SK-N-SH (cell line): ENCODE measurements at regions not wholly inside any gene's neighbourhood (a gene's known extent, or its start where the extent isn't known, plus 50 kb on each side); places are given as distances from the start of the nearest gene placed in this dataset.

ENCODE experiments used
- CTCF ChIA-PET: fragments of 300-600, 350-600 bp; formaldehyde crosslinking; extraction: SDS; loops from one replicate; lab custom pipeline; 2021; lab: Yijun Ruan, JAX
- POLR2A ChIA-PET: fragments of 350-600 bp; sonication (Branson Sonifier 250); formaldehyde crosslinking; extraction: SDS; loops from one replicate; lab custom pipeline; 2020; ENCODE audit warnings: antibody characterized with exemption, inconsistent platforms; lab: Yijun Ruan, JAX
- DNase-seq: peaks from one replicate; pipeline ENCODE4 v3.0.0; 2012
- H2AFZ ChIP-seq: fragments of 200-600 bp; sonication (generic); 2 replicates; pipeline ENCODE4 v1.8.1; 2016; ENCODE audit warnings: antibody characterized with exemption, mild to moderate bottlenecking, low read depth
- H3F3A ChIP-seq: fragments of 200-600 bp; sonication (generic); replicated peaks from 2 replicates; pipeline ENCODE3; 2016; ENCODE audit warnings: antibody characterized with exemption, mild to moderate bottlenecking; ENCODE audit not compliant: insufficient read depth
- H3K27ac ChIP-seq, 2 experiments: fragments of 200-500 bp in 1 of 2; fragments of 200-600 bp in 1 of 2; sonication (Bioruptor generic) in 1 of 2; sonication (generic), shearing (Covaris generic) in 1 of 2; 2 replicates each; pipeline versions ENCODE4 v1.5.1 to v1.6.1; 2014 to 2016; ENCODE audit warnings: low read depth in 2 of 2, inconsistent platforms in 1 of 2, low read length in 1 of 2, mild to moderate bottlenecking in 1 of 2, mixed read lengths in 1 of 2
- H3K27me3 ChIP-seq: fragments of 200-600 bp; sonication (generic), shearing (Covaris generic); 2 replicates; pipeline ENCODE4 v1.6.1; 2016; ENCODE audit warnings: mixed run types; ENCODE audit not compliant: insufficient read depth
- H3K36me3 ChIP-seq, 2 experiments: fragments of 200-500 bp in 1 of 2; fragments of 200-600 bp in 1 of 2; sonication (Bioruptor generic) in 1 of 2; sonication (generic) in 1 of 2; replicated peaks in 1 of 2; 2 replicates each; pipeline versions ENCODE3 to v1.5.1; 2014 to 2016; ENCODE audit warnings: low read length in 1 of 2, mild to moderate bottlenecking in 1 of 2; ENCODE audit not compliant: insufficient read depth in 2 of 2, control insufficient read depth in 1 of 2
- H3K4me1 ChIP-seq, 2 experiments: fragments of 200-500 bp in 1 of 2; fragments of 200-600 bp in 1 of 2; sonication (Bioruptor generic) in 1 of 2; sonication (generic), shearing (Covaris generic) in 1 of 2; 2 replicates each; pipeline versions ENCODE4 v1.5.1 to v1.6.1; 2014 to 2016; ENCODE audit warnings: low read depth in 1 of 2, low read length in 1 of 2, mixed run types in 1 of 2; ENCODE audit not compliant: insufficient read depth in 2 of 2, control insufficient read depth in 1 of 2
- H3K4me2 ChIP-seq: fragments of 200-600 bp; sonication (generic), shearing (Covaris generic); 2 replicates; pipeline ENCODE4 v1.6.1; 2017; ENCODE audit warnings: mixed run types
- H3K4me3 ChIP-seq, 2 experiments: fragments of 200-500 bp in 1 of 2; fragments of 200-600 bp in 1 of 2; sonication (Bioruptor generic) in 1 of 2; sonication (generic), shearing (Covaris generic) in 1 of 2; 2 replicates each; pipeline versions ENCODE4 v1.5.1 to v1.8.1; 2014 to 2016; ENCODE audit warnings: low read depth in 2 of 2, inconsistent platforms in 1 of 2, low read length in 1 of 2, mild to moderate bottlenecking in 1 of 2, mixed read lengths in 1 of 2, moderate library complexity in 1 of 2
- H3K79me2 ChIP-seq: fragments of 200-600 bp; sonication (generic); 2 replicates; pipeline ENCODE4 v1.8.1; 2017; ENCODE audit warnings: mild to moderate bottlenecking; ENCODE audit not compliant: insufficient read depth
- H3K9ac ChIP-seq: fragments of 200-600 bp; sonication (generic); 2 replicates; pipeline ENCODE4 v1.6.1; 2017; ENCODE audit warnings: mixed run types
- H3K9me2 ChIP-seq: fragments of 200-600 bp; sonication (generic); 2 replicates; pipeline ENCODE4 v1.6.1; 2017; ENCODE audit warnings: mixed run types
- H3K9me3 ChIP-seq: fragments of 200-600 bp; sonication (generic); 2 replicates; pipeline ENCODE4 v1.6.1; 2017; ENCODE audit warnings: mixed run types, mild to moderate bottlenecking, moderate library complexity
- H4K20me1 ChIP-seq: fragments of 200-600 bp; sonication (generic); 2 replicates; pipeline ENCODE4 v1.6.1; 2017; ENCODE audit warnings: mild to moderate bottlenecking, mixed run types; ENCODE audit not compliant: insufficient read depth
- CHD2 ChIP-seq: fragments of 150-350 bp; IDR thresholded peaks from 2 replicates; pipeline ENCODE4 v1.6.1; 2018; ENCODE audit warnings: low read length; ENCODE audit not compliant: partially characterized antibody
- CTCF ChIP-seq: fragments of 200-600 bp; sonication (generic); IDR thresholded peaks from 2 replicates; pipeline ENCODE4 v1.6.1; 2017; ENCODE audit warnings: antibody characterized with exemption, mild to moderate bottlenecking, moderate library complexity
- FOSL2 ChIP-seq: IDR thresholded peaks from 2 replicates; pipeline ENCODE4 v1.4.0; 2012; ENCODE audit warnings: low read depth, mild to moderate bottlenecking, moderate library complexity, borderline replicate concordance
- FOXJ3 ChIP-seq: sonication (generic); formaldehyde crosslinking; IDR thresholded peaks from 2 replicates; pipeline ENCODE4 v1.5.1; 2020; ENCODE audit warnings: mild to moderate bottlenecking, missing genetic modification reagents
- FOXM1 ChIP-seq: IDR thresholded peaks from 2 replicates; pipeline ENCODE4 v1.4.0; 2012; ENCODE audit warnings: low read depth, mild to moderate bottlenecking
- GABPA ChIP-seq: IDR thresholded peaks from 2 replicates; pipeline ENCODE4 v1.4.0; 2012; ENCODE audit warnings: low read depth, mild to moderate bottlenecking
- MEF2A ChIP-seq: IDR thresholded peaks from 2 replicates; pipeline ENCODE4 v1.4.0; 2012; ENCODE audit warnings: low read depth, borderline replicate concordance
- PBX3 ChIP-seq: IDR thresholded peaks from 2 replicates; pipeline ENCODE4; 2012
- RAD21 ChIP-seq: IDR thresholded peaks from 2 replicates; pipeline ENCODE4 v1.6.1; 2012; ENCODE audit warnings: mild to moderate bottlenecking, low read length
- RCOR1 ChIP-seq: fragments of 150-350 bp; IDR thresholded peaks from 2 replicates; pipeline ENCODE4 v1.6.1; 2017; ENCODE audit warnings: antibody characterized with exemption, low read length
- SIN3A ChIP-seq: IDR thresholded peaks from 2 replicates; pipeline ENCODE4 v1.6.1; 2012; ENCODE audit warnings: low read depth, mild to moderate bottlenecking, low read length, moderate library complexity, borderline replicate concordance
- SMC3 ChIP-seq: IDR thresholded peaks from 2 replicates; pipeline ENCODE4 v1.6.1; 2012; ENCODE audit warnings: low read depth, low read length, improper control_type of control experiment
- TAF1 ChIP-seq: IDR thresholded peaks from 2 replicates; pipeline ENCODE4 v1.6.1; 2012; ENCODE audit warnings: low read depth, mild to moderate bottlenecking, low read length, moderate library complexity, borderline replicate concordance
- TCF12 ChIP-seq: IDR thresholded peaks from 2 replicates; pipeline ENCODE4 v1.4.0; 2012
- WGBS: methylation state at CpG from one replicate; pipeline ENCODE4 v1.1.6; 2017; ENCODE audit warnings: low lambda C conversion rate; 5-methylcytosine and 5-hydroxymethylcytosine counted together

GRCh38 chr1:177646757-177647730 lies 322.8 kb downstream of the SEC16B start:
- TF ChIP-seq MEF2A: no peak
- TF ChIP-seq FOXM1: no peak
- TF ChIP-seq SIN3A: no peak
- no peak for TF ChIP-seq PBX3
- TF ChIP-seq RAD21: no peak
- no peak for TF ChIP-seq GABPA
- no peak for TF ChIP-seq CHD2
- TF ChIP-seq RCOR1: no peak
- no peak for TF ChIP-seq TAF1
- TF ChIP-seq TCF12: no peak
- no peak for TF ChIP-seq FOSL2
- TF ChIP-seq SMC3: no peak
- TF ChIP-seq CTCF: no peak
- TF ChIP-seq FOXJ3 (CRISPR knock-in tag): no peak
- Histone ChIP-seq H3K27me3 (no peaks in the 10 kb centered on the region), H3K4me2 (no peak overlapping the region), H4K20me1 (no peaks in the 10 kb centered on the region), H3F3A (no peaks in the 10 kb centered on the region), H3K27ac (no peak overlapping the region), H3K36me3 (no peaks in the 10 kb centered on the region), H2AFZ (no peak overlapping the region), H3K79me2 (no peaks in the 10 kb centered on the region), H3K9ac (no peak overlapping the region), H3K4me3 (no peak overlapping the region), H3K4me1 (peaks cover 0 to 8% of the 10 kb centered on the region in 2 experiments; a peak in 1 of 4 replicates), H3K9me3 (no peaks in the 10 kb centered on the region), H3K9me2 (no peaks in the 10 kb centered on the region)
- DNase-seq: no peak
- ChIA-PET CTCF (no interaction called here), POLR2A (no interaction called here)
- WGBS: 19% methylated on average over 4 of the region's 4 CpGs
